Endothelial cell of umbilical vein (primary cell): ENCODE measurements at regions not wholly inside any gene's neighbourhood (a gene's known extent, or its start where the extent isn't known, plus 50 kb on each side); places are given as distances from the start of the nearest gene placed in this dataset.

Source experiments
- BruUV-seq: library from RNA; stranded (reverse); fragments of 400-500 nt; replicated peaks from 2 replicates; lab custom pipeline; 2021; lab: Mats Ljungman, UMichigan
- CTCF ChIA-PET: fragments of 300-600, 350-600 bp; sonication (Branson Sonifier 250); formaldehyde crosslinking; loops from one replicate; lab custom pipeline; 2021; ENCODE audit warnings: antibody characterized with exemption, inconsistent platforms; lab: Charles Lee
- POLR2A ChIA-PET: fragments of 300-600, 350-600 bp; sonication (Branson Sonifier 250); formaldehyde crosslinking; loops from one replicate; lab custom pipeline; 2021; ENCODE audit warnings: antibody characterized with exemption, inconsistent platforms; lab: Charles Lee
- DNase-seq: peaks from one replicate; pipeline ENCODE4 v3.0.0-alpha.2; 2011; ENCODE audit warnings: low read depth, low spot score
- FAIRE-seq: peaks from 2 replicates; lab custom pipeline; 2011; peaks lifted over from hg19 to GRCh38; lab: Jason Lieb, UNC
- H2AFZ ChIP-seq: 2 replicates; pipeline ENCODE4 v1.6.0; 2012; ENCODE audit warnings: low read depth, low read length, control low read depth, inconsistent platforms
- H3K27ac ChIP-seq: 2 replicates; pipeline ENCODE4 v1.5.1; 2011; ENCODE audit warnings: low read depth, mild to moderate bottlenecking, control low read depth, low read length, moderate library complexity; ENCODE audit not compliant: insufficient read depth
- H3K27me3 ChIP-seq, 2 experiments: 2 replicates each; pipeline versions ENCODE4 v1.6.0 to v1.6.1; 2011; ENCODE audit warnings: low read length in 2 of 2, mixed read lengths in 1 of 2; ENCODE audit not compliant: control insufficient read depth in 2 of 2, insufficient read depth in 2 of 2
- H3K36me3 ChIP-seq, 2 experiments: 2 replicates in 1 of 2; 3 replicates in 1 of 2; pipeline ENCODE4 v1.5.1; 2011; ENCODE audit warnings: low read length in 2 of 2, mild to moderate bottlenecking in 1 of 2, moderate library complexity in 1 of 2; ENCODE audit not compliant: control insufficient read depth in 2 of 2, insufficient read depth in 2 of 2; ENCODE audit errors: extremely low read depth in 1 of 2
- H3K4me1 ChIP-seq: 3 replicates; pipeline ENCODE4 v1.5.1; 2011; ENCODE audit warnings: mild to moderate bottlenecking, low read length; ENCODE audit not compliant: control insufficient read depth, insufficient read depth; ENCODE audit errors: extremely low read depth
- H3K4me2 ChIP-seq: 2 replicates; pipeline ENCODE4 v1.6.1; 2011; ENCODE audit warnings: low read length, control low read depth, mixed read lengths; ENCODE audit not compliant: insufficient read depth
- H3K4me3 ChIP-seq, 3 experiments: fragments of 200-600 bp in 1 of 3; sonication (generic), shearing (Covaris generic) in 1 of 3; replicated peaks in 1 of 3; 2 replicates each; pipeline ENCODE4 v1.5.1; 2011 to 2016; ENCODE audit warnings: control low read depth in 3 of 3, low read length in 3 of 3, mild to moderate bottlenecking in 2 of 3, inconsistent platforms in 1 of 3, low read depth in 1 of 3, moderate library complexity in 1 of 3; ENCODE audit not compliant: insufficient read depth in 1 of 3
- H3K79me2 ChIP-seq: 2 replicates; pipeline ENCODE4 v1.6.0; 2012; ENCODE audit warnings: low read length, inconsistent platforms; ENCODE audit not compliant: control insufficient read depth, insufficient read depth
- H3K9ac ChIP-seq: replicated peaks from 2 replicates; pipeline ENCODE3; 2011; ENCODE audit warnings: low read length, control low read depth; ENCODE audit not compliant: insufficient read depth; ENCODE audit errors: extremely low read depth
- H3K9me1 ChIP-seq: replicated peaks from 3 replicates; pipeline ENCODE4 v1.6.0; 2011; ENCODE audit warnings: mild to moderate bottlenecking, low read length; ENCODE audit not compliant: control insufficient read depth, insufficient read depth; ENCODE audit errors: extremely low read depth
- H3K9me3 ChIP-seq: replicated peaks from 2 replicates; pipeline ENCODE4 v1.5.1; 2012; ENCODE audit warnings: low read length, inconsistent platforms; ENCODE audit not compliant: control insufficient read depth, insufficient read depth
- H4K20me1 ChIP-seq: replicated peaks from 2 replicates; pipeline ENCODE3; 2011; ENCODE audit warnings: mild to moderate bottlenecking, low read length; ENCODE audit not compliant: control insufficient read depth, insufficient read depth; ENCODE audit errors: extremely low read depth
- CTCF ChIP-seq, 2 donors: IDR thresholded peaks; 1 replicate in 1 of 2; 2 replicates in 1 of 2; pipeline ENCODE4 v1.5.1; 2011; ENCODE audit warnings: low read length in 2 of 2, mild to moderate bottlenecking in 2 of 2, moderate library complexity in 2 of 2, control low read depth in 1 of 2, inconsistent platforms in 1 of 2, low read depth in 1 of 2; ENCODE audit not compliant: insufficient read depth in 1 of 2; ENCODE audit errors: extremely low read depth in 1 of 2
- EZH2 ChIP-seq: IDR thresholded peaks from 2 replicates; pipeline ENCODE4 v1.6.1; 2012; ENCODE audit warnings: borderline replicate concordance, low read depth, mild to moderate bottlenecking, moderate library complexity, low read length, inconsistent platforms; ENCODE audit not compliant: severe bottlenecking
- FOS ChIP-seq: IDR thresholded peaks from 2 replicates; pipeline ENCODE4 v1.6.1; 2011; ENCODE audit warnings: mild to moderate bottlenecking, low read length, moderate library complexity, borderline replicate concordance; ENCODE audit not compliant: insufficient read depth
- GATA2 ChIP-seq: IDR thresholded peaks from 2 replicates; pipeline ENCODE4 v1.7.0; 2011; ENCODE audit warnings: low read depth, mild to moderate bottlenecking, moderate library complexity, mixed read lengths, low read length; ENCODE audit not compliant: insufficient read length, insufficient read depth
- JUN ChIP-seq: IDR thresholded peaks from 2 replicates; pipeline ENCODE4 v1.6.1; 2011; ENCODE audit warnings: borderline replicate concordance, low read depth; ENCODE audit not compliant: insufficient read length, insufficient read depth
- MAX ChIP-seq: IDR thresholded peaks from 2 replicates; pipeline ENCODE4 v1.6.1; 2011; ENCODE audit not compliant: insufficient read depth, insufficient read length
- MYC ChIP-seq: IDR thresholded peaks from one replicate; pipeline ENCODE4 v1.6.1; 2011; ENCODE audit warnings: mild to moderate bottlenecking, low read depth, low read length
- POLR2A ChIP-seq: IDR thresholded peaks from 2 replicates; pipeline ENCODE4 v1.6.1; 2012; ENCODE audit warnings: low read depth, mild to moderate bottlenecking, control low read depth, low read length
- POLR2AphosphoS5 ChIP-seq: IDR thresholded peaks from 2 replicates; pipeline ENCODE4 v1.6.1; 2012; ENCODE audit warnings: low read depth, mild to moderate bottlenecking, control low read depth, low read length, moderate library complexity; ENCODE audit not compliant: insufficient read depth
- dilution Hi-C: fragments of 300-500 bp; cut with MboI; formaldehyde crosslinking; loops from one replicate; pipeline ENCODE4 v1.15.0; 2019; ENCODE audit warnings: low sequenced_read_pairs; ENCODE audit not compliant: extremely low pct_ligation_motif_present
- intact Hi-C: fragments of 100-400 bp; cut with micrococcal nuclease; formaldehyde crosslinking; loops from one replicate; pipeline ENCODE4 v1.10.0; 2022

- FAIRE-seq (no peak), DNase-seq (no peak)
- H3K4me3 ChIP-seq = no peak overlapping the region
- ChIA-PET POLR2A (no interaction called here), CTCF (no interaction called here)
- H3K9me3 ChIP-seq = no peaks in the 10 kb centered on the region
- H2AFZ ChIP-seq = no peak overlapping the region
- no peaks in the 10 kb centered on the region for H3K4me1 ChIP-seq
- no peak for TF ChIP-seq EZH2
- no peak for TF ChIP-seq FOS
- no peak for TF ChIP-seq POLR2A
- no peak for TF ChIP-seq POLR2AphosphoS5
- TF ChIP-seq MYC = no peak
- no peak for TF ChIP-seq GATA2
- no peak for TF ChIP-seq JUN
- TF ChIP-seq CTCF (IDR thresholded peaks at IDR 0.05; ENCODE audit: extremely low read depth in 1 of 2, insufficient read depth in 1 of 2, low read depth in 1 of 2, low read length in 2 of 2) = no peak
- TF ChIP-seq MAX = no peak
- no peaks in the 10 kb centered on the region for H3K79me2 ChIP-seq
- H3K36me3 ChIP-seq = no peaks in the 10 kb centered on the region
- intact Hi-C loops (no loop called here), dilution Hi-C loops (no loop called here)
- no peak overlapping the region for H3K9ac ChIP-seq
- H3K4me2 ChIP-seq = no peak overlapping the region
- BruUV-seq = no TSS peak
- H4K20me1 ChIP-seq = no peaks in the 10 kb centered on the region
- H3K27me3 ChIP-seq = no peaks in the 10 kb centered on the region
- no peaks in the 10 kb centered on the region for H3K9me1 ChIP-seq
- H3K27ac ChIP-seq = no peak overlapping the region
Measured at GRCh38 chr16:48008011-48008525, 147.7 kb downstream of the ABCC12 start.
